GM23338 (cell line): ENCODE measurements at regions not wholly inside any gene's neighbourhood (a gene's known extent, or its start where the extent isn't known, plus 50 kb on each side); places are given as distances from the start of the nearest gene placed in this dataset.

Experiments
- CREB1 ChIP-seq: fragments of 250-450 bp; sonication (Bioruptor Pico); IDR thresholded peaks from 2 replicates; pipeline ENCODE4 v1.5.0; 2020; ENCODE audit warnings: low read depth, mild to moderate bottlenecking, moderate library complexity
- POLR2AphosphoS5 ChIP-seq: IDR thresholded peaks from 2 replicates; pipeline ENCODE4 v1.6.1; 2016; ENCODE audit warnings: antibody characterized with exemption, low read depth
- ZNF331 ChIP-seq: fragments of 250-450 bp; sonication (Bioruptor Pico); IDR thresholded peaks from 2 replicates; pipeline ENCODE4 v1.5.0; 2020; ENCODE audit warnings: low read depth, mild to moderate bottlenecking, moderate library complexity
- TF ChIP-seq, protein P1 (sequence below): fragments of 250-450 bp; sonication (Bioruptor Pico); IDR thresholded peaks from 2 replicates; pipeline ENCODE4 v1.5.0; 2020; ENCODE audit warnings: mild to moderate bottlenecking, moderate library complexity

DNA sequence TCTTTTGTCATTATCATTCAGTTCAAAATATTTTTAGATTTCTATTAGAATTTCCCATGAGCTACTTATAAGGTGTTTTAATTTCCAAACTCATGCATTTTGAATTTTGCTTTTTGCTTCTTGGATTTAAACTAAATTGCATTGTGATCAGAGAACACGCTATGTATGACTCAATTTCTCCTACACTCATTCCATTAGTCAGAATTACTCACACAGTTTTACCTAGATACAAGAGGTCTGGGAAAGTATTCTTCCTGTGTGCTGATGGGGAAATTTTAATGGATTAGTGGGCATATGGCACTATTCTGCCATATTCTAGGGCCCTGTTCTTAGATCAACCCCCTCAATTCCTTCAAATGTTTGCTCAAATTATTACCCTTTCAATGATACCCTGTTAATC, 49.9 kb upstream of the BMP5 start (continued):
- TF ChIP-seq, protein P1, sequence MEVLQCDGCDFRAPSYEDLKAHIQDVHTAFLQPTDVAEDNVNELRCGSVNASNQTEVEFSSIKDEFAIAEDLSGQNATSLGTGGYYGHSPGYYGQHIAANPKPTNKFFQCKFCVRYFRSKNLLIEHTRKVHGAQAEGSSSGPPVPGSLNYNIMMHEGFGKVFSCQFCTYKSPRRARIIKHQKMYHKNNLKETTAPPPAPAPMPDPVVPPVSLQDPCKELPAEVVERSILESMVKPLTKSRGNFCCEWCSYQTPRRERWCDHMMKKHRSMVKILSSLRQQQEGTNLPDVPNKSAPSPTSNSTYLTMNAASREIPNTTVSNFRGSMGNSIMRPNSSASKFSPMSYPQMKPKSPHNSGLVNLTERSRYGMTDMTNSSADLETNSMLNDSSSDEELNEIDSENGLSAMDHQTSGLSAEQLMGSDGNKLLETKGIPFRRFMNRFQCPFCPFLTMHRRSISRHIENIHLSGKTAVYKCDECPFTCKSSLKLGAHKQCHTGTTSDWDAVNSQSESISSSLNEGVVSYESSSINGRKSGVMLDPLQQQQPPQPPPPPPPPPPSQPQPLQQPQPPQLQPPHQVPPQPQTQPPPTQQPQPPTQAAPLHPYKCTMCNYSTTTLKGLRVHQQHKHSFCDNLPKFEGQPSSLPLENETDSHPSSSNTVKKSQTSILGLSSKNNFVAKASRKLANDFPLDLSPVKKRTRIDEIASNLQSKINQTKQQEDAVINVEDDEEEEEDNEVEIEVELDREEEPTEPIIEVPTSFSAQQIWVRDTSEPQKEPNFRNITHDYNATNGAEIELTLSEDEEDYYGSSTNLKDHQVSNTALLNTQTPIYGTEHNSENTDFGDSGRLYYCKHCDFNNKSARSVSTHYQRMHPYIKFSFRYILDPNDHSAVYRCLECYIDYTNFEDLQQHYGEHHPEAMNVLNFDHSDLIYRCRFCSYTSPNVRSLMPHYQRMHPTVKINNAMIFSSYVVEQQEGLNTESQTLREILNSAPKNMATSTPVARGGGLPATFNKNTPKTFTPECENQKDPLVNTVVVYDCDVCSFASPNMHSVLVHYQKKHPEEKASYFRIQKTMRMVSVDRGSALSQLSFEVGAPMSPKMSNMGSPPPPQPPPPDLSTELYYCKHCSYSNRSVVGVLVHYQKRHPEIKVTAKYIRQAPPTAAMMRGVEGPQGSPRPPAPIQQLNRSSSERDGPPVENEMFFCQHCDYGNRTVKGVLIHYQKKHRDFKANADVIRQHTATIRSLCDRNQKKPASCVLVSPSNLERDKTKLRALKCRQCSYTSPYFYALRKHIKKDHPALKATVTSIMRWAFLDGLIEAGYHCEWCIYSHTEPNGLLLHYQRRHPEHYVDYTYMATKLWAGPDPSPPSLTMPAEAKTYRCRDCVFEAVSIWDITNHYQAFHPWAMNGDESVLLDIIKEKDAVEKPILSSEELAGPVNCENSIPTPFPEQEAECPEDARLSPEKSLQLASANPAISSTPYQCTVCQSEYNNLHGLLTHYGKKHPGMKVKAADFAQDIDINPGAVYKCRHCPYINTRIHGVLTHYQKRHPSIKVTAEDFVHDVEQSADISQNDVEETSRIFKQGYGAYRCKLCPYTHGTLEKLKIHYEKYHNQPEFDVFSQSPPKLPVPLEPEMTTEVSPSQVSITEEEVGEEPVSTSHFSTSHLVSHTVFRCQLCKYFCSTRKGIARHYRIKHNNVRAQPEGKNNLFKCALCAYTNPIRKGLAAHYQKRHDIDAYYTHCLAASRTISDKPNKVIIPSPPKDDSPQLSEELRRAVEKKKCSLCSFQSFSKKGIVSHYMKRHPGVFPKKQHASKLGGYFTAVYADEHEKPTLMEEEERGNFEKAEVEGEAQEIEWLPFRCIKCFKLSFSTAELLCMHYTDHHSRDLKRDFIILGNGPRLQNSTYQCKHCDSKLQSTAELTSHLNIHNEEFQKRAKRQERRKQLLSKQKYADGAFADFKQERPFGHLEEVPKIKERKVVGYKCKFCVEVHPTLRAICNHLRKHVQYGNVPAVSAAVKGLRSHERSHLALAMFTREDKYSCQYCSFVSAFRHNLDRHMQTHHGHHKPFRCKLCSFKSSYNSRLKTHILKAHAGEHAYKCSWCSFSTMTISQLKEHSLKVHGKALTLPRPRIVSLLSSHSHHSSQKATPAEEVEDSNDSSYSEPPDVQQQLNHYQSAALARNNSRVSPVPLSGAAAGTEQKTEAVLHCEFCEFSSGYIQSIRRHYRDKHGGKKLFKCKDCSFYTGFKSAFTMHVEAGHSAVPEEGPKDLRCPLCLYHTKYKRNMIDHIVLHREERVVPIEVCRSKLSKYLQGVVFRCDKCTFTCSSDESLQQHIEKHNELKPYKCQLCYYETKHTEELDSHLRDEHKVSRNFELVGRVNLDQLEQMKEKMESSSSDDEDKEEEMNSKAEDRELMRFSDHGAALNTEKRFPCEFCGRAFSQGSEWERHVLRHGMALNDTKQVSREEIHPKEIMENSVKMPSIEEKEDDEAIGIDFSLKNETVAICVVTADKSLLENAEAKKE (CRISPR knock-in tag): no peak
- TF ChIP-seq CREB1 (CRISPR knock-in tag) (no peak), POLR2AphosphoS5 (no peak), ZNF331 (CRISPR knock-in tag) (no peak)
